ENCODE measurements at regions not wholly inside any gene's neighbourhood (a gene's known extent, or its start where the extent isn't known, plus 50 kb on each side); places are given as distances from the start of the nearest gene placed in this dataset.
"Not testable (repeated sequence)": the region's sequence is repeated elsewhere in the genome, so short reads cannot be mapped to it uniquely, and the experiment has no call there.

- DNase-seq (ENCODE audit: low read depth in 2 of 2, low spot score in 1 of 2) = no peak
Observed at GRCh38 chr6:100229512-100229911, 235.2 kb downstream of the SIM1 start.

- DNase-seq (ENCODE audit: low read depth in 2 of 2, low spot score in 1 of 2) = peak in 1 of 2 donors; percentile 14
Observed at GRCh38 chr6:100228834-100229441, 234.9 kb upstream of the MCHR2 start.

GRCh38 chr6:100228437-100228833 lies 234.4 kb upstream of the MCHR2 start:
- no peak for DNase-seq (ENCODE audit: low read depth in 2 of 2, low spot score in 1 of 2)

- DNase-seq (ENCODE audit: low read depth in 2 of 2, low spot score in 1 of 2) = no peak
Observed at GRCh38 chr6:100226811-100227210, 232.8 kb upstream of the MCHR2 start.

GRCh38 chr6:100223952-100224351 lies 229.9 kb upstream of the MCHR2 start:
- DNase-seq (ENCODE audit: low read depth in 2 of 2, low spot score in 1 of 2) = not testable (repeated sequence)

GRCh38 chr6:100220543-100220942 lies 226.5 kb upstream of the MCHR2 start:
- no peak for DNase-seq (ENCODE audit: low read depth in 2 of 2, low spot score in 1 of 2)

GRCh38 chr6:100217225-100218012 lies 223.4 kb upstream of the MCHR2 start:
- no peak for DNase-seq (ENCODE audit: low read depth in 2 of 2, low spot score in 1 of 2)

GRCh38 chr6:100216760-100217159 lies 222.7 kb upstream of the MCHR2 start:
- no peak for DNase-seq (ENCODE audit: low read depth in 2 of 2, low spot score in 1 of 2)

- DNase-seq (ENCODE audit: low read depth in 2 of 2, low spot score in 1 of 2) = no peak
Observed at GRCh38 chr6:100212131-100212530, 218.1 kb upstream of the MCHR2 start.

- DNase-seq (ENCODE audit: low read depth in 2 of 2, low spot score in 1 of 2) = no peak
Observed at GRCh38 chr6:100210137-100211117, 216.4 kb upstream of the MCHR2 start.

- no peak for DNase-seq (ENCODE audit: low read depth in 2 of 2, low spot score in 1 of 2)
Observed at GRCh38 chr6:100209323-100210136, 215.5 kb upstream of the MCHR2 start.

GRCh38 chr6:100203400-100203799 lies 209.4 kb upstream of the MCHR2 start:
- no peak for DNase-seq (ENCODE audit: low read depth in 2 of 2, low spot score in 1 of 2)

GRCh38 chr6:100202417-100203194 lies 208.6 kb upstream of the MCHR2 start:
- DNase-seq (ENCODE audit: low read depth in 2 of 2, low spot score in 1 of 2) = no peak

GRCh38 chr6:100196214-100196982 lies 202.4 kb upstream of the MCHR2 start:
- DNase-seq (ENCODE audit: low read depth in 2 of 2, low spot score in 1 of 2) = not testable (repeated sequence)

GRCh38 chr6:100195244-100195643 lies 201.2 kb upstream of the MCHR2 start:
- DNase-seq (ENCODE audit: low read depth in 2 of 2, low spot score in 1 of 2) = not testable (repeated sequence)

- DNase-seq (ENCODE audit: low read depth in 2 of 2, low spot score in 1 of 2) = no peak
Observed at GRCh38 chr6:100194535-100194934, 200.5 kb upstream of the MCHR2 start.

- no peak for DNase-seq (ENCODE audit: low read depth in 2 of 2, low spot score in 1 of 2)
Observed at GRCh38 chr6:100188754-100189153, 194.7 kb upstream of the MCHR2 start.

- DNase-seq (ENCODE audit: low read depth in 2 of 2, low spot score in 1 of 2) = no peak
Observed at GRCh38 chr6:100186552-100186951, 192.5 kb upstream of the MCHR2 start.

GRCh38 chr6:100185615-100186014 lies 191.6 kb upstream of the MCHR2 start:
- DNase-seq (ENCODE audit: low read depth in 2 of 2, low spot score in 1 of 2) = no peak

All from stimulated activated CD8-positive, alpha-beta memory T cell treated with anti-CD3 and anti-CD28 coated beads, Interleukin-4, amount 100 ng/mL, for 4 hours (primary cell).